ENCODE measurements at regions not wholly inside any gene's neighbourhood (a gene's known extent, or its start where the extent isn't known, plus 50 kb on each side); places are given as distances from the start of the nearest gene placed in this dataset.

GRCh38 chr13:82625717-82626116, 1256.6 kb downstream of the SLITRK1 start:
- WGBS (ENCODE audit: missing lambda C conversion rate), result 45% methylated on average over 3 of the region's 3 CpGs
- FAIRE-seq, result no peak
- no peak overlapping the region for H3K4me3 ChIP-seq
- ChIA-PET POLR2A (no interaction called here), CTCF (no interaction called here)
- TF ChIP-seq POLR2A (IDR thresholded peaks at IDR 0.05; ENCODE audit: low read length) (no peak), MAX (IDR thresholded peaks at IDR 0.05) (no peak), BCL3 (IDR thresholded peaks at IDR 0.05) (no peak), USF2 (IDR thresholded peaks at IDR 0.05) (no peak), REST (IDR thresholded peaks at IDR 0.05) (no peak), SMC3 (IDR thresholded peaks at IDR 0.05) (no peak), HMGXB4 (CRISPR knock-in tag; IDR thresholded peaks at IDR 0.05; ENCODE audit: borderline replicate concordance) (no peak), KDM5A (IDR thresholded peaks at IDR 0.05) (no peak), RNF2 (IDR thresholded peaks at IDR 0.05; ENCODE audit: borderline replicate concordance, low read depth) (no peak), ZFP36 (IDR thresholded peaks at IDR 0.05; ENCODE audit: borderline replicate concordance, partially characterized antibody) (no peak), MYC (IDR thresholded peaks at IDR 0.05; ENCODE audit: borderline replicate concordance, low read length) (no peak), CHD2 (IDR thresholded peaks at IDR 0.05; ENCODE audit: low read length, partially characterized antibody) (no peak), JUN (IDR thresholded peaks at IDR 0.05) (no peak), CBX2 (IDR thresholded peaks at IDR 0.05; ENCODE audit: borderline replicate concordance, low read depth) (no peak), KDM1A (IDR thresholded peaks at IDR 0.05; ENCODE audit: low read depth) (no peak), ESRRA (IDR thresholded peaks at IDR 0.05; ENCODE audit: borderline replicate concordance, low read length) (no peak), MAZ (IDR thresholded peaks at IDR 0.05; ENCODE audit: borderline replicate concordance, low read depth, low read length) (no peak), HOXA7 (CRISPR knock-in tag; IDR thresholded peaks at IDR 0.05) (no peak), ELK1 (IDR thresholded peaks at IDR 0.05; ENCODE audit: low read depth, low read length) (no peak)
- H3K4me2 ChIP-seq, result no peak overlapping the region
- no peaks in the 10 kb centered on the region for H3K9me3 ChIP-seq
- H3K4me1 ChIP-seq, result no peaks in the 10 kb centered on the region
- no peak overlapping the region for H3K27ac ChIP-seq
- ATAC-seq, result no peak
- no peak for DNase-seq (ENCODE audit: low read depth in 1 of 2, low spot score in 1 of 2)

All from A549 (cell line).